Thyroid gland (tissue), 4 donors: ENCODE measurements at regions not wholly inside any gene's neighbourhood (a gene's known extent, or its start where the extent isn't known, plus 50 kb on each side); places are given as distances from the start of the nearest gene placed in this dataset.
A peak's percentile ranks its signal among the peaks of the same experiment; 100 is the strongest.

Source experiments
- DNase-seq, 2 donors: peaks; one replicate each; pipeline ENCODE4 v3.0.0-alpha.2; 2019
- H3K27ac ChIP-seq, 3 donors: fragments of 200-600 bp; sonication (generic); 1 replicate in 2 of 3; 2 replicates in 1 of 3; pipeline ENCODE4 v1.5.1; 2016 to 2019; ENCODE audit warnings: mild to moderate bottlenecking in 1 of 3, moderate library complexity in 1 of 3
- H3K27me3 ChIP-seq: fragments of 200-600 bp; sonication (generic); one replicate; pipeline ENCODE4 v1.5.1; 2019
- H3K36me3 ChIP-seq, 2 donors: fragments of 200-600 bp; sonication (generic); one replicate each; pipeline ENCODE4 v1.5.1; 2016 to 2019
- H3K4me1 ChIP-seq, 2 donors: fragments of 200-600 bp; sonication (generic); one replicate each; pipeline ENCODE4 v1.5.1; 2017 to 2019
- H3K4me3 ChIP-seq, 3 donors: fragments of 200-600 bp; sonication (generic); replicated peaks in 1 of 3; 1 replicate in 2 of 3; 2 replicates in 1 of 3; pipeline ENCODE4 v1.5.1; 2016; ENCODE audit warnings: mild to moderate bottlenecking in 1 of 3
- H3K9me3 ChIP-seq: fragments of 200-600 bp; sonication (generic); one replicate; pipeline ENCODE4 v1.5.1; 2017
- CTCF ChIP-seq, 6 experiments: fragments of 200-600 bp in 3 of 6; fragments of 450-650 bp in 3 of 6; sonication (generic) in 3 of 6; IDR thresholded peaks; one replicate each; pipeline ENCODE4 v1.5.1; 2016 to 2019; ENCODE audit warnings: antibody characterized with exemption in 6 of 6, mild to moderate bottlenecking in 2 of 6, inconsistent platforms in 1 of 6, moderate library complexity in 1 of 6
- POLR2A ChIP-seq, 2 donors: fragments of 450-650 bp; IDR thresholded peaks; one replicate each; pipeline ENCODE4 v1.6.1; 2017; ENCODE audit warnings: antibody characterized with exemption in 2 of 2, mild to moderate bottlenecking in 2 of 2, moderate library complexity in 1 of 2
- WGBS, 2 donors: methylation state at CpG; one replicate each; pipeline ENCODE4 v1.1.5; 2017; 5-methylcytosine and 5-hydroxymethylcytosine counted together
- intact Hi-C: fragments of 100-400 bp; cut with DNase I; formaldehyde crosslinking; loops from one replicate; pipeline ENCODE4 v1.15.1; 2023

DNA sequence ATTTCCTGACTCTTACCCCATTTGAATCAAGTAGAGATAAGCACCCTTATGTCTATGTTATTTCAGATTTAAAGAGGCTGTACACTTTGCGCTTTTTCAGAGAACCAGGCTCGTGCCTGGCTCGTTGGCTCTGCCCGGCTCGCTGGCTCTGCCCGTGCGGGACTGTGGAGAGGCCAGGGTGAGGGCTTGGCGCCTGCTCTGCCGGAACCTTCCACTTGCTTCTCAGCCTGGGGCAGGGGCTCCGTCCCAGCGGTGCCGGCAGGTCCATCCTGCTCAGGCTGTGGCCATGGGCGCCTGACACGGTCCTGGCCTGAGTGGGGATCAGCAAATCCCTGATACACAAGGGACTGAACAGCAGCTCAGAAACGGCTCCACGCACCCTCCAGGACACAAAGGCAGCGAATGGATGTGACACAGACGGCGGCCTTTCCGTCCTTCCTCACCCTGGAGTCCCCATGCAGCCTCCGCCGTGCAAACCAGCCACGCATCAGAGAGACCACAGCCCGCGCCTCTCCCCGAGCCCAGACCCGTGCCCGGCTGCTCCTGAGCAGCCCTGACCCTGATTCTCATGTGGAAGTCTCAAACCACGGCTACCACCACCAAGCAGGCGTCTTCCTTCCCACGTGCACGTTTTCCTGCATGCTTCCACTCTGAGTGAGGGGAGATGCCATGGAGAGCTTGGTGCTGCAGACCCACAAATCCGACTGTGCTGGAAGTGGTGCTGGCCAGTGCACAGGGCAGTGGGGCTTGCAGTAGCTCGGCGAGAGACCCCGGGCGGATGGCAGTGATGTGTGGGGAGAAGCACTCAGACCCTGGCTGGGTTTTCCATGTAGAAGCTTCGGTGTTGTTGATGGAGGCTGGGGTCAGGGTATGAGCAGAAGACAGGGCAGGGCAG, 233.9 kb downstream of the ERMARD start:
- no peaks in the 10 kb centered on the region for H3K9me3 ChIP-seq
- H3K27ac ChIP-seq, result peak overlapping the region in 1 of 3 donors; percentile 41
- WGBS, 2 donors, result 68 to 79% methylated on average over 30 to 37 of the region's 38 CpGs
- DNase-seq, result peak in 1 of 2 donors; percentile 76
- no peak overlapping the region for H3K4me3 ChIP-seq
- intact Hi-C loops, result loop anchor here (10.0 kb wide), 1 partner anchor 169 kb away; no protein-coding TSS in a partner anchor
- H3K4me1 ChIP-seq, result peaks cover 11 to 21% of the 10 kb centered on the region in 2 donors
- no peaks in the 10 kb centered on the region for H3K27me3 ChIP-seq
- no peaks in the 10 kb centered on the region for H3K36me3 ChIP-seq
- TF ChIP-seq POLR2A (IDR thresholded peaks at IDR 0.05) (no peak), CTCF (IDR thresholded peaks at IDR 0.05) (no peak)

- no peaks in the 10 kb centered on the region for H3K27me3 ChIP-seq
- DNase-seq, result peak; percentile 83 to 92
- H3K4me1 ChIP-seq, result peaks cover 11 to 21% of the 10 kb centered on the region in 2 donors
- no peak for TF ChIP-seq POLR2A (IDR thresholded peaks at IDR 0.05)
- TF ChIP-seq CTCF (IDR thresholded peaks at IDR 0.05), result no peak
- H3K4me3 ChIP-seq, result no peak overlapping the region
- peak overlapping the region in 1 of 3 donors; percentile 41 for H3K27ac ChIP-seq
- H3K36me3 ChIP-seq, result no peaks in the 10 kb centered on the region
- no peaks in the 10 kb centered on the region for H3K9me3 ChIP-seq
- 47 to 51% methylated on average over 27 to 28 of the region's 40 CpGs for WGBS, 2 donors
- intact Hi-C loops, result loop anchor here (10.0 kb wide), 1 partner anchor 170 kb away; no protein-coding TSS in a partner anchor
Observed at GRCh38 chr6:169984181-169985120, 233.0 kb downstream of the ERMARD start.

DNA sequence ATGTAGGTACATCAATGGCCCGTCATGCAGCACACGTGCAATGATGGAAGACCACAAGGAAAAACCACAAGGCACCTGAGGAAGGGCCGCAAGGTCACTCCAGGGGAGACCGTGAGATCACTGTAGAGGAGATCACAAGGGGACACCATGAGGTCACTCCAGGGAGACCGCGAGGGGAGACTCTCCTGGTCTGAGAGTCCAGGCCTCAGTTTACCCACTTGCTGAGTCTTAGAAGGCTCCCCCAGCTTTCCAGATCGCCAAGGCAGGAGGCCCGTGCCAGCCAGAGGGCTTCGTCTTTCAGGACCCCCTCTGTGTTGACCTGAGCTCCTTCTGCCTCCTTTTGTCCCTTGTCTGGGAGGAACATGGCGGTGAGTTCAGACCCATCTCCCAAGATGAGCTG, 232.2 kb downstream of the ERMARD start:
- 92 to 96% methylated on average over 6 to 8 of the region's 10 CpGs for WGBS, 2 donors

More for the DNA sequence above, 232.2 kb downstream of the ERMARD start:
- no peak for TF ChIP-seq POLR2A (IDR thresholded peaks at IDR 0.05)
- TF ChIP-seq CTCF (IDR thresholded peaks at IDR 0.05), result no peak
- Histone ChIP-seq H3K9me3 (no peaks in the 10 kb centered on the region), H3K27ac (no peak overlapping the region), H3K36me3 (no peaks in the 10 kb centered on the region), H3K4me3 (no peak overlapping the region), H3K27me3 (no peaks in the 10 kb centered on the region), H3K4me1 (peaks cover 11 to 21% of the 10 kb centered on the region in 2 donors)
- intact Hi-C loops, result loop anchor here (10.0 kb wide), 1 partner anchor 171 kb away; no protein-coding TSS in a partner anchor
- DNase-seq, result no peak
